Right cardiac atrium (tissue), 5 donors: ENCODE measurements at regions not wholly inside any gene's neighbourhood (a gene's known extent, or its start where the extent isn't known, plus 50 kb on each side); places are given as distances from the start of the nearest gene placed in this dataset.

Experiments used
- ATAC-seq, 2 donors: fragments of 200-7000 bp; cut with Tn5 transposase; one replicate each; pipeline versions ENCODE4 v1.8.0 to v1.9.1; 2020; ENCODE audit warnings: moderate library complexity in 2 of 2, mild to moderate bottlenecking in 1 of 2
- DNase-seq, 3 donors: peaks; one replicate each; pipeline ENCODE4 v3.0.0-alpha.2; 2020
- H3K27ac ChIP-seq: one replicate; pipeline ENCODE4 v1.5.1; 2013; ENCODE audit warnings: mild to moderate bottlenecking, low read length, control low read depth, moderate library complexity
- H3K27me3 ChIP-seq: one replicate; pipeline ENCODE4 v1.6.1; 2013; ENCODE audit not compliant: control insufficient read depth, insufficient read depth
- H3K4me1 ChIP-seq: one replicate; pipeline ENCODE4 v1.6.1; 2013; ENCODE audit warnings: low read length; ENCODE audit not compliant: control insufficient read depth, insufficient read depth
- H3K4me3 ChIP-seq: one replicate; pipeline ENCODE4 v1.5.1; 2013; ENCODE audit warnings: low read length, control low read depth
- H3K9me3 ChIP-seq: one replicate; pipeline ENCODE4 v1.6.1; 2013; ENCODE audit warnings: low read length; ENCODE audit not compliant: control insufficient read depth
- WGBS: extraction: QIAGEN DNeasy Blood & Tissue Kit; methylation state at CpG from one replicate; pipeline ENCODE4 v1.1.7; 2013; 5-methylcytosine and 5-hydroxymethylcytosine counted together
- intact Hi-C, 4 donors: fragments of 100-400 bp; cut with DNase I; formaldehyde crosslinking; loops; one replicate each; pipeline versions ENCODE4 v1.11.0 to v1.14.0; 2022 to 2023
- donor health status: healthy with polysubstance abuse.
- donor health status: DM: no; HTN: yes; CAD: no.
- donor health status: DM: no; HTN: no; CAD: no.
- donor health status: DM: no; HTN: yes; CAD: no; lungs with severe emphysema.
- donor health status: DM: yes; HTN: yes; CAD: no.

DNA sequence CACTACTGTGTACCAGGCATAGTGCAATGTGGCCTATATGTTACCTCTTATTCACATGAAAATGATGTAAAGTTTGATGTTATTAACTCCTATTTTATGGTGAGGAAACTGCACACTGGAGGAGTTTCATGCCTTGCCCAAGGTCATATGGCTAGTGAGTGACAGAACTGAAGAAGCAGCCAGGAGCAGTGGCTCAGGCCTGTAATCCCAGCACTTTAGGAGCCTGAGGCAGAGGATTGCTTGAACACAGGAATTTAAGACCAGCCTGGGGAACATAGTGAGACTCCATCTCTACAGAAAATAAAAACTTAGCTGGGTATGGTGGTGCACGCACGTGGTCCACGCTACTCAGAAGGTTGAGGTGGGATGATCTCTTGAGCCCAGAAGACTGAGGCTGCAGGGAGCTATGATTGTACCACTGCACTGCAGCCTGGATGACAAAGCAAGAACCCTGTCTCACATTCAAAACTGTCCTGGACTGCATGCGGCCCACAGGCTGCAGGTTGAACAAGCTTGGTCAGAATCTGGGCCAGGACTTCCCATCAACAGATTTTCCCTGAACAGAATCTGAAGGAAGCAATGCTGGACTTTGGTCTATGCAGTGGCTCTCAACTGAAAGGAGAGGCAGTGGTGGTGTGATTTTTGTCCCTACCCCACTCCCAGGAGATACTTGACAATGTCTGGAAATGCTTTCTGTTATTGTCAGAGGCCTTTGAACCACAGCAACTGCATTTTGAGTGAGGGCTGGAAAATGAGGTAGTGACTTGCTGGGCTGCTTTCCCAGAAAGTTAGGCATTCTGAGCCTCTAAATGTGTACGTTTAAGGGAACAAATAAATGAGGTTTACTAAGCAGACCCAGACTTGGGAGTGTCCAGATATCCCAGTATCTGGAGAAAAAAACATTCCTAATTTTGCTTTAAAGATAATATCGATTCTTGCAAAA is 479.5 kb downstream of the TMEM114 start:
- Histone ChIP-seq H3K27ac (no peak overlapping the region), H3K4me3 (no peak overlapping the region), H3K27me3 (no peaks in the 10 kb centered on the region), H3K9me3 (no peaks in the 10 kb centered on the region), H3K4me1 (no peaks in the 10 kb centered on the region)
- no peak for ATAC-seq
- no peak for DNase-seq
- intact Hi-C loops = no loop called here
- WGBS = 86% methylated on average over 6 of the region's 6 CpGs

DNA sequence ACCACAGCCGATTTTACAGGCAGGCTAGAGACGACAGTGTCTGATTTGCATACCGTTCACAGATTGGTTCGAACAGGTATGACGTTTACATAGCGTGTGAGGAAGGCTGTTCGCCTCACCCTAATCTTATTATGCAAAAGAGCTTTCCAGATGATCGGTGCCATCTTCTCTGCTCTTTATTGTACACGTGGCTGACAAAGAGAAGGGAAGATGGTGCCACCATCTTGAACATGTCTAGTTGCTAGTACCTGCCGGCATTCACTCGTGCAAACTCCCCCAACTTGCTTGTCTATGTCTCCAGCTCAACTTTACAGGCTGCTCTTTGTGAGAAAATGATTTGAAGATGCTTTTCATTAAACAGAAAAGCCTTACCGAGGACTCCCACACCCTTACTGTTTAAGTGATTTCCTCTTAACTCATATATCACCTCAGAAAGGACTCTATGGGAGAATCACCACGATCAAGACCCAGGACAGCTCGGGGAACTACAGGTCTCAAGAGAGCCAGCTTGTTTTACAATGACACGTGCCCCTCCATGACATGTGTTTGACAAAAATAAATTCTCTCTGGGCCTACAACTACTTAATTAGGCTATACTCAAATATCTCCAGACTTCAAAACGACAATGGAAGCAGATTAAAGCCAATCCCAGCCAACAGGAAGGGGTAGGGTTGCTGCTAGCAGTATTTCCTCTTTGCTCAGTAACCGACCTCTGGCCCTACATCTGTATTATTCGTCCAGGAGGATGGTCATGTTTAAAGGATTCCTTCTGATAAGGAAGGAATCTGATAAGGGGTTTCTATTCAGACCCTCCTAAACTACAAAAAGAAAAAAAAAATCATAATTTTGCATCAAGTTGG is 480.6 kb downstream of the TMEM114 start:
- no peaks in the 10 kb centered on the region for H3K27me3 ChIP-seq
- ATAC-seq (no peak), DNase-seq (no peak)
- H3K27ac ChIP-seq = no peak overlapping the region
- WGBS = 69% methylated on average over 18 of the region's 18 CpGs
- intact Hi-C loops = no loop called here
- H3K4me1 ChIP-seq = no peaks in the 10 kb centered on the region
- no peaks in the 10 kb centered on the region for H3K9me3 ChIP-seq
- no peak overlapping the region for H3K4me3 ChIP-seq

GRCh38 chr16:8108991-8109509 is 481.3 kb downstream of the TMEM114 start:
- DNase-seq (no peak), ATAC-seq (no peak)
- no peak overlapping the region for H3K27ac ChIP-seq
- WGBS = 92% methylated on average over 15 of the region's 15 CpGs
- intact Hi-C loops = no loop called here
- H3K4me3 ChIP-seq = no peak overlapping the region
- H3K27me3 ChIP-seq = no peaks in the 10 kb centered on the region
- H3K9me3 ChIP-seq = no peaks in the 10 kb centered on the region
- H3K4me1 ChIP-seq = no peaks in the 10 kb centered on the region

DNA sequence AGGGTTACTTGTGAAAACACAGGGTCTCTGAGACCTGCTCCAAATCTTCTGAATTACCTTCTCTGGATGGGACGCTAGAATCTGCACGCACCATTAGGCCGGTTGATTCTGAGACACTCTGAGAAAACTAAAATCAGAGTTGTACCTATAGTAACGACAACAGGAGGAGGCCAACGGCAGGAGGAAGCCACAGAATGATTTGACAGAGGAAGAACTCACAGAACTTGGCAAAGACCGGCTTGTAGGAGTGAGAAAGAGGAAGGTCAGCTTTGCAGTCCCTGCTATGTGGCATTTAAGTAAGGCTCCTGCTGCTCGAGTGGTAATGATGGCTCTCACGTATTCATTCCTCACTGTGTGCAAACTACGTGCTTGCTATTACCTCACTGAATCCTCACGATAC is 483.0 kb downstream of the TMEM114 start:
- DNase-seq (no peak), ATAC-seq (no peak)
- WGBS = 59% methylated on average over 10 of the region's 10 CpGs
- intact Hi-C loops = no loop called here
- Histone ChIP-seq H3K27ac (no peak overlapping the region), H3K9me3 (peaks cover 1% of the 10 kb centered on the region), H3K4me1 (no peaks in the 10 kb centered on the region), H3K4me3 (no peak overlapping the region), H3K27me3 (no peaks in the 10 kb centered on the region)

DNA sequence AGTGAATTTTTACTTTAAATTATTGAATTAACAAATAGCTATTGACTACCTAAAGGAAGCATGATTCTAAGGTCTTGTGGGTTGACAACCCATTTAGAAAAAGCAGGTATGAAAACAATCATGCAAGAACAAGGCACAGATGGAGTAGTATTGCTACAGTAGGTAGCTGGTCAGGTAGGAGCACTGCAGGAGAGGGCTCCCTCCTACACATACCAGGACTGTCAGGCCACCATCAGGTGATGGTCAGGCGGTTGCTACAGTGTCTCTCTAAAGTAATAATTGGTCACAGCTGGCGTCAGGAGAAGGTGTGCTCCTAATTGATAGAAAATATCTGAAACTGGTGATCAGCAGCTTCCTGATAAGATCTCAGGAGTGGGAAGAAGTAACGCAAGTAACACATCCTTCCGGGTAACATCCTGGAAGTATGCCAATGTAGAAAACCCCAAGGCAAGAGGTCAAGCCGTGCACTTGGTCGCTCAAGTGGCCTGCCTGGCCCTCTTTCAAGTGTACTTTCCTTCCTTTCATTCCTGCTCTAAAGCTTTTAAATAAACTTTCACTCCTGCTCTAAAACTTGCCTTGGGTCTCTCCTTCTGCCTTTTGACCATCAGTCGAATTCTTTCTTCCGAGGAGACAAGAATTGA is 486.5 kb downstream of the TMEM114 start:
- peaks cover 1% of the 10 kb centered on the region for H3K9me3 ChIP-seq

DNA sequence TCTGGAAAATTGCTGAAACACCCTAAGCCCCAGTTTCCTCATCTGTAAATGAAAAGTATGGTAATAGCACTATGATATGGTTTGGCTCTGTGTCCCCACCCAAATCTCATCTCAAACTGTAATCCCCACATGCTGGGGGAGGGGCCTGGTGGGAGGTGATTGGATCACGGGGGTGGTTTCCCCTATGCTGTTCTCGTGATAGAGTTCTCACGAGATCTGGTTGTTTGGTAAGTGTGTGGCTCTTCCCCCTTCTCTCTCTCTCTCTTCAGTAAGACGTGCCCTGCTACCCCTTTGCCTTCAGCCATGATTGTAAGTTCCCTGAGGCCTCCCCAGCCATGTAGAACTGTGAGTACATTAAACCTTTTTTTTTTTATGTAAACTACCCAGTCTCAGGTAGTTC is 490.7 kb downstream of the TMEM114 start:
- no peaks in the 10 kb centered on the region for H3K4me1 ChIP-seq
- intact Hi-C loops = no loop called here
- 61% methylated on average over 4 of the region's 4 CpGs for WGBS
- no peak overlapping the region for H3K4me3 ChIP-seq
- DNase-seq (no peak), ATAC-seq (no peak)
- H3K27ac ChIP-seq = no peak overlapping the region
- peaks cover 1% of the 10 kb centered on the region for H3K9me3 ChIP-seq
- H3K27me3 ChIP-seq = no peaks in the 10 kb centered on the region

More for the DNA sequence above, 486.5 kb downstream of the TMEM114 start:
- intact Hi-C loops = no loop called here
- Histone ChIP-seq H3K27me3 (no peaks in the 10 kb centered on the region), H3K27ac (no peak overlapping the region), H3K4me1 (no peaks in the 10 kb centered on the region), H3K4me3 (no peak overlapping the region)
- WGBS = 61% methylated on average over 8 of the region's 8 CpGs
- ATAC-seq = no peak
- no peak for DNase-seq

DNA sequence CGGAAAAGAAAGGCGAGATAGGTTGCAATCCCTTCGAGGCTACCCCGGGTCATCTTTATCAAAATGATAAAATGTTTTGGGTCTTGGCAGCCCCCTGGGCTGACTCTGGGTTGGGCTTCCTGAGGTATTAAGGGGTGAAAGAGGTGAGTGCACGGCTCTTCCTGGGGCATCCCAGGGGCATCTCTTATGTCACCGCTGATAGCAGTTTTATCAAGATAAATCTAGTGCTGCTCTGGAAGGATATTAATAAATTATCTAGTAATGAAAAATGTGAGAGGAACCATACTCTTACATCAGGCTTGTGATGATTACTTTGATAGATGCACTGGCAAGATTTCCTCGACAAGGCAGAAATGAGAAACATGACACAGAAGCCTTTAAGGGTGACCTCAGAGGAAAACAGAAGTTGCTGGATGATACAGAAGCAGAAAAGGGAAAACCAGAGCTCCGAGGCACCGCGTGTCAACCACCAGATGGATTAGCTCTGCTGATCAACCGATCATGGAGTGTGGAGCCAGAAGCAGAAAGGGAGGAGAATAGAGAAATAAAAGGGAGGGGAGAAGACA is 491.3 kb downstream of the TMEM114 start:
- 37% methylated on average over 11 of the region's 11 CpGs for WGBS
- no peak overlapping the region for H3K27ac ChIP-seq
- no peak for DNase-seq
- no peaks in the 10 kb centered on the region for H3K27me3 ChIP-seq
- H3K4me3 ChIP-seq = no peak overlapping the region
- H3K4me1 ChIP-seq = no peaks in the 10 kb centered on the region
- H3K9me3 ChIP-seq = peaks cover 1% of the 10 kb centered on the region
- ATAC-seq = no peak
- intact Hi-C loops = no loop called here

GRCh38 chr16:8096211-8096610 is 494.1 kb downstream of the TMEM114 start:
- DNase-seq = no peak
- H3K9me3 ChIP-seq = no peaks in the 10 kb centered on the region
- H3K4me1 ChIP-seq = no peaks in the 10 kb centered on the region
- WGBS = 78% methylated on average over 5 of the region's 5 CpGs
- H3K27ac ChIP-seq = no peak overlapping the region
- no peak overlapping the region for H3K4me3 ChIP-seq
- intact Hi-C loops = no loop called here
- no peak for ATAC-seq
- no peaks in the 10 kb centered on the region for H3K27me3 ChIP-seq

GRCh38 chr16:8094696-8095095 is 495.6 kb downstream of the TMEM114 start:
- ATAC-seq (no peak), DNase-seq (no peak)
- WGBS = 82% methylated on average over 5 of the region's 5 CpGs
- no peaks in the 10 kb centered on the region for H3K9me3 ChIP-seq
- H3K27ac ChIP-seq = no peak overlapping the region
- no peaks in the 10 kb centered on the region for H3K27me3 ChIP-seq
- H3K4me1 ChIP-seq = no peaks in the 10 kb centered on the region
- intact Hi-C loops = no loop called here
- H3K4me3 ChIP-seq = no peak overlapping the region

DNA sequence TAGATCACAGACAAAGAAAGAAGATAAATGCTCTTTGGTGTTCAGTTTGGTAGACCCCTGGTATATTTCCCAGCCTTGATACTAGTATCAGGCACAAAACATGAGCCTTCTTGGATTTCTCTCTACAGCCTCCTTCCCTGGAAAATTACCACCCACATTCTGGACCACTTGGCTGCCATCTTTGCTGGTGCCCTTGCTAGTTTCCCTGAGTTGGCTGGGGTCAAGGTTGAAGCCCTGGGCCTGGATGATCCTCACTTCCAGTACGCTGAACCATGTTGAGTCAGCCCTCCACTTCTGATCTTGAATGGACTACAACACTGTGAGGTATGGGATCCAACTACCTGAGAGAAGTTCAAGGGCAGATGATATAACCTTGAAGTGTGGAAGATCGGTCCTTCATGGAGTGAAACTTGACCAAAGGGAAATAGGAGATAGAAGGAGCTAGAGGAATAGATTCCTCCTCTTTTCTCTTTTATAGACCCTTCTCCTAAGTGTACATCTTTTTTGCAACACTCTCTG is 501.4 kb downstream of the TMEM114 start:
- 88% methylated on average over 2 of the region's 2 CpGs for WGBS
- H3K4me1 ChIP-seq = peaks cover 2% of the 10 kb centered on the region
- H3K27me3 ChIP-seq = no peaks in the 10 kb centered on the region
- H3K9me3 ChIP-seq = no peaks in the 10 kb centered on the region
- DNase-seq (no peak), ATAC-seq (no peak)
- H3K4me3 ChIP-seq = no peak overlapping the region
- H3K27ac ChIP-seq = no peak overlapping the region
- intact Hi-C loops = no loop called here
